SKM-1 treated with dmso at 0.1 percent for 144 hours (cell line): ENCODE measurements at regions not wholly inside any gene's neighbourhood (a gene's known extent, or its start where the extent isn't known, plus 50 kb on each side); places are given as distances from the start of the nearest gene placed in this dataset.

Experiments used
- DNase-seq: peaks from one replicate; lab custom pipeline; 2025; ENCODE audit not compliant: unreplicated experiment; lab: John Stamatoyannopoulos, UW

DNA sequence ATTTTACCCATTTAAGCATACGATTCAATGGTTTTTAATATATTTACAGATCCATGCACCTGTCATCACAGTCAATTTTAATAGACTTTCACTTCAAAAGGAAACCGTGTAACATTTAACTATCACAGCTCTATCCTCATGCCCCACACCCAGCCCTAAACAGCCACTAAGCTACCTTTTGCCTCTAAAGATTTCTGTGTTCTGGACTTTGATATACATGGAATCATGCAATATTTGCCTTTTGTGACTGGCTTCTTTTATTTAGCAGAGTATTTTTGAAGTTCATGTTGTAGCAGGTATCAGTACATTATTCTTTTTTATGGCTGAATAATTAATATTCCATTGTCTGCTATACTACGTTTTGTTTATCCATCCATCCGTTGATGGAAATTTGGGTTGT lies 50.3 kb upstream of the STX16 start:
- DNase-seq = no peak

DNA sequence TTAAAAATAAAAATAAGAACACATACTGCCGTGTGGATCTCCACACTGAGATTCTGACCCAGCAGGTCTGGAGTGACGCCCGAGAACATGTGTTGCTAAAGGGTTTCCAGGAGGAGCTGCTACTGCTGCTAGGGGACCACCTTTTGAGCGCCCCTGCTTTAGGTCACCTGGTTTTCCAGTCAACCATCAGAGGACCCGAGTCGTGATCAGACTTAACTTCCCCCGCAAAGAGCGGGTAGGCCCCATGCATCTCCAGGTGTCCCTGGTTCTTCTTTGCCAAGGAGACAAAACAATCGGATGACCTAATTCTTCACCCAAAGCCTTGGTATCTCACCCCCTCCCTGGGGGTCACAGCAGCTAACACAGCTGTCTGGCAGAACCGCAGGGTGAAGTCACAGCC lies 51.1 kb upstream of the STX16 start:
- no peak for DNase-seq

DNA sequence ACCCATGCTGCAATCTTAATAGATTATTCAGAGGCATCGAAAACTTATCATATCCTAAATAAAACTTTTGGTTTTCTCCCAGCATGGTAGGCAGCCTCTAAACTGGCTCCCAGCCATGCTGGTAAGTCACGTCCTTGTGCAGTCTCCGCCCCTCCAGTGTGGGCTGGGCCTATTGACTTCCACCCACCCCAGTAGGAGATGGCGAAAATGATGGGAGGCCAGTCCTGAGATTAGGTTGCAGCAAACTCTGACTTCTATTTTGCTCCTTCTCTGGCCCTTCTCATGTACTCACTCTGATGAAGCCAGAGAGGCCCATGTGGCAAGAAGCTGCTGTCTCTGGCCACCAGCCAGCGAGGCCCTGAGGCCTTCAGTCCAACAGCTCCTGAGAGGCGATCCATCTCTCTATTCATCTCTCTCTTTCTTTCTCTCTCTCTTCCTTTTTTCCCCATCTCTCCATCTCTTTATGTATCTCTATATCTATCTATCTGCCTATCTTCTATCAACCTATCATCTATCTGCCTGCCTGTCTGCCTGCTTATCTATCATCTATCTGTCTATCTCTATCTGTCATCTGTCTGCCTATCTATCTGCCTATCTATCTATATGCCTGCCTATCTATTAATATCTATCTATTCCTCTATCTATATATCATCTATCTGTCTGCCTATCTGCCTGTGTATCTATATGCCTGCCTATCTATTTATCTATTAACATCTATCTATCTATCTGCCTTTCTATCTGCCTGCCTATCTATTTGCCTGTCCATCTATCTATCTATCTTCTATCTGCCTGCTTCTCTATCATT lies 52.7 kb upstream of the STX16 start:
- DNase-seq = no peak

DNA sequence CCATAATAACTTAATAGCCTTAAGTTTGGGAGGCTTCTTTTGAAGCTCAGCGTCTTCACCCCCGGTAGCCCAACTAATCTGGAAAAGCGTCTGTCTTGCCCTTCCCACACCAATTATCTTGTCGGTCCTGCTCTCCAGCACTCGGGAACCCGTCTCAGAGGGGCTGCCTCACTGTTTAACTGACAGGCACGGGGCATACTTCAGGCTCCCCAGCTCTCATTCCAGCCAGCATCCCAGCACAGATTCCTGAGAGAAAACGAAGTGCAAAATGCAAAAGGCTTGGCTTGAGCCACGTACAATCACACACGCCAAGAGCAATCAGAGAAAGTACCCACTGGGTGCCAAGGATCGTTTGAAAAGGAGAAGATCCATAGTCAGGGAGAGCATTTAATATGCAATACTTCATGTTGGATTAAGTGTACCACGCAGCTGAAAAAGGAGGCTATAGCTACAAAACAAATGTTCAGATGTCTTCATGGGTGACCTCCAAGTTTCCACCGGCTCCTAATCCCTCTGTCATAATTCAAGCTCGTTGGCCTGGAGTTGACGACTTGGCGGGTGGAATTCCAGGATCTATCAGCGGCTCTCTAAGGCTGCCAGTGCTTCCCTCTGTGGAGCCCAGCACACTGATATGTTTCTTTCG lies 53.7 kb upstream of the STX16 start:
- DNase-seq = no peak

DNA sequence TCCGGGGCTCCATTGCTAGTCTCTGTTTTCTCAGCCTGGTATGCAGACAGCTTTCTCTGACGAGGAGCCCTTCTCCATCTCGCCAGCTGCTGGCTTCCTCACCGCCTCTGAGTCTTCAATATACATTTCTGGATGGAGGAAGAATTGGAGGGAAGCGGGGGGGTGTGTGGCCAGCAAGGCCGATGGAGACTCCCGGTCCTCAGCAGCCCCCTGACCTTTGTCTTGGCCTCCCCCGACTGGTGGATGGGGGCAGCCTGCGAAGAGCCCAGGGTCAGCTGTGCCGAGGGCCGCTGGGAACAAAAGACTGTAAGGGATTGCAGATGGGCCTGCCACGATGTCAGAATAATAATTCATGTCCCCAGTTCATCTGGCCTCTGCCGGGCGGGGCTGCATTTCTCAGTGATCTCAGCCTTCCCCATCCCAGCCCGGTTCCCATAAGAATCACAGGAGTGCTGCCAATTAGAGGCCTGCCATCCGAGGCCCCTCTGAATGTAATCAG lies 54.3 kb upstream of the STX16 start:
- DNase-seq = no peak

DNA sequence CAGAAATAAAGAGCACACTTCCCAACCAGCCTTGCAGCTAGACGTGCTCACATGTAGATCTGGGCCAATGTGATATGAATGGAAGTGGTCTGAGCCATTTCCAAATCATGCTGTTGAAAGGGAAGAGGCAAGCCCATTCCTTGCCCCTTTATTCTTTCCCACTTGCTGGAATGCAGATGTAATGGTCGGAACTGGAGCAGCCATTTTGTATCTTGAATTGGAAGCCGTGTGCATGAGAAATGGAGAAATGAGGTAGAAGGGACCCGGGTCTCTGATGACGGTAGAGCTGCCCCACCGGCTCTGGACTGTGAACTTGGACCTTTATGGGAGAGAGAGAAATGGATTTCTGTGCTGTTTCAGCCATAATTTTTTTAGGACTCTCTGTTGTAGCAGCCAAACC lies 54.8 kb upstream of the STX16 start:
- no peak for DNase-seq

DNA sequence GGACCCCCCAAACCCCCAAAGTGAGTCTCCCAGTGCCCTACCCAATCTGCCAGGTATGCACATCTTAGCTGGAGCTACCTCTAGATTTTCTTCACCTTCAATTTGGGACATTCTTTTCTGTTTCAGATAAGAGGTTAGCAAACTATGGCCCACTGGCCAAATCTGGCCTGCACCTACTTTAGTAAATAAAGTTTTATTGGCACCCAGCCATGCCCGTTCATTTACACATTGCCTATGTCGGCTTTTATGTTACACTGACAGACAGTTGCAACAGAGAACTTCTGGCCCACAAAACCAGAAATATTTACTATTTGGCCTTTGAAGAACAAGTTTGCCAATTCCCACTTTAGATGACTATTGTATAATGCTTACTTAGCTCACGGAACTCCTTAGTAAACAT lies 55.9 kb upstream of the STX16 start:
- DNase-seq = no peak

DNA sequence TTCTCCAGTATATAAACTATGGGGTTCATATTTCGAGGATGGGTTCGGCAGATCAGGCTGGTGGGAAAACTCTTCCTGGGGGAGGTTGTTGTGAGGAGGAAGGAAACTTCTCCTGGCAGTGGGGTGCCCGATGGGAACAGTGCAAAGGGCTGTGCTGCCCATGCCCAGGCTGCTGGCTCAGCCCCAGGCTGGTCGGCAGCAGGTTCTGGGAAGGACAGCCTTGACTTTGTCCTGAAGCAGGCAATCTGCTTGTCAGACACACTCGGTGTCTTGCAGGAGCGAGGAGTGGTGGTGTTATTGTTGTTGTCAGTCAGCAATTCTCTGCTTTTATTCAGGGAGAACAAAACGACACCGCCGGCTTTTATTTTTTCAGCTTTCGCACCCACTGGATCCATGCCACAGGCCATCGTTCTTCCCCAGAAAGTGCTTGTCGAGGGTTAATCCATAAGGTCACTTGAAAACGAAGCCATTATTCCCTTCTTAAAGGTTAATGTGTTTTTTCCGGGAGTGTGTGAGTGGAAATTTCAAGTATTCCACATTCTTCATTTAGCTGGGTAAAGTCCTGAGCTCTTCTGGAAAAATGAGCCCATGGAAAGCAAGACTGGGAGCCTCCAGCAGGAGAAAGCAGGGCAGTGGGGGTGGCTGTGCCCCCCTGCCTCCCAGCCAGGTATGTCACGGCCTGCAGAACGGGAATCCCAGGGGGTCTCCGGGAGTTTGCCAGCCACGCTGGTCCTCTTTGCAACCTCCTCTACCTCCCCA lies 57.0 kb upstream of the STX16 start:
- DNase-seq = no peak

DNA sequence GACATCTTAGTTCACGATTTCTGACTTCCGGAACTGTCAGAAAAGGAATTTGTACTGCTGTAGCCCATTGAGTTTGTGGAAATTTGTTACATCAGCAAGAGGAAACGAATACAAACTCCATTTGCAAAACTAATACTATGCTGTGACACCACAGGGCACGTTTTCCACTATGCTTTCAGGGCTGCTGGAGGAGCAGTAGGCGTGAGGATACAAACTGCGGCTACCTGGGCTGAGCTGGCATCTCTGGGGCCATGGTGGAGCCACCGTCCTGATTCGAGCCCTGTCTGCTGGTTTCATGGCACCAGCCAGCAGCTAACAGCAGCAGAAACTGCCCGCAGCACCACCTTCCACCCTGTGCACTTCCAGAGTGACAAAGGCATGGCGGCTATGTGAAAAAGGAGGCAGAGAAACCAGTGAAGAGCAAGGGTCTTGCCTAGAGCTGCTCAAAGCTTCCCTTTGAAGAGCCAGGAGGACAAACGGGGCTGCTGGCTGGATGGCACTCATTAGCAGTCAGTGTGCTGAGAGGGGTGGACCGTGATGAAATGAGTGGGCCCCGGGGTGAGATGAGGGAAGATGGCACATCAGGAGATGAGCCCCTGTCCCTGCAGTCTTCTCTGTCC lies 58.9 kb upstream of the STX16 start:
- no peak for DNase-seq

DNA sequence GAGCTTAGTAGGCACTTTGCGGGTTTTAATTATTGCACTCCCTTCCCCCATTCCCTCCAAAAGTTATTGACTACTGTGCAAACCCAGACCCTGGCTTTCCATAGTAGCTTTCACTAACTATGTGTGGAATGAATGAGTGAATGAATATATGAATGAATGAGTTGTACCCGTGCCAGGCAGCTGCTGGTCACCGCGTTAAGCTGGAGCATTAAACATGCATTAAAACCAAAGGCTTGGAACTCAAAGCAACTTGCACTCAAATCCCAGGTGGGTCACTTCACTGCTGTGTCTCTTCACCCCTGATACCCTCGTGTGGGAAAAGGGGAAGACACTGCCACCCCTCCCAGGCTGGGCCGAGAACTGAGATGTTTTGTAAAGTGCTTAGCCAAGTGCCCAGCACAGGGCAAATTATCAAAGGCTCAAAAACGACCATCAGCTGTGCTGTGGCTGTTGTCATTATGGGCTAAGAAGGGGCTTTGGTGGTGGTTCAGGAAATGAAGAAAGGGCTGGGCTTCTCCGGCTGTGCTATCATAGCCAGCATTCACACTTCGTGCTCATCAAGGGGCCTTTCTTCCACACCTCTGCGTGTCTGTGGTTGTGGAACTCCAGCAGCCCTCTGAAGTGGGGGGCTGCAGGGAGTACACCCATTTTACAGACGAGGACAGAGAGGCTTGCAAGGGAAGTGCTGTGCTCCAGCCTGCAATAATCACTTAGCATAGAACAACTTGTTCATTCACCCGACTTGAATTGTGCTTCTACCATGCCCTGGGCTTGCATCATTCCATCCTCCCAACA lies 60.2 kb upstream of the STX16 start:
- DNase-seq = no peak

DNA sequence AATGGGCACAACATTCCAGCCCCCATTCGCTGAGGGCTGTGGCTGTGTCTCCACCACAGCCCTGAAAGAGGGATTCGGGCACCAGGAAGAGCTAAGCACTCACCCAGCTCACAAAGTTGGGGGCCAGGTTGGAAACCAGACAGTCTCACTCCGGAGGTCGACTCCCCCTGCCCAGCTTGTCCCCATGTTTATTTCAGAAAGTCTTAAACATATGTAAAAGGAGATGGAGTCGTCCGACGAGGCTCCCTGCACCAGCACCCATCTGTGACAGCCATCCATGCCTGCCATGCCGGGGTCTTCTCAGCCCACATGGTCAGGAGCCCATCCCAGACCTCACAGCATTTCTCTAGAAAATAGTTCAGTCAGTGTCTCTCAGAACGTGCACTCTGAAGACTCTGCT lies 63.6 kb upstream of the STX16 start:
- no peak for DNase-seq

DNA sequence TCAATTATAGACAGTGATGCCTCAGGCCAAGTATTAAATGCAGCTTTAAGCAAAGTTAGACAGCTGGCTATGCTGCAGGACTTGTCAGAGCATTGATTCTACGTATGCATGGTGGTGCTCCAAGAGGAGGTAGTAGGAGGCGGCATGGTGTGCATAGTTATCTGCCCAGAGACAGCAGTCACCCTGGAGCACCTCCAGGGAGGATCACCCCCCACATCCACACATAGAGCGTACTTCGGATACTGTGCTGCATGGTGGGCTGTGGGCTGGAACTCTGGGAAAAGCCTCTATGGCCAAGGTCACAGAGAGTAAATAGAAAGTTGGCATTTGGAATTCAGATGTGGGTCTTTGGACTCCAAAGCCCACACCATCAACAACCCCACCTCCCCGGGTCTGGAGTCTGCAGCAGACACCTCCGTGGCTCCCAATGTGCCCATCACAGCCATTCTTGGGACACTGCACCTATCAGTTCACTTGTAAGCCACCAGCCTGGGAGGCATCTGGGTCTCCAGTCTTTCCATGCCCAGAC lies 64.5 kb upstream of the STX16 start:
- no peak for DNase-seq

DNA sequence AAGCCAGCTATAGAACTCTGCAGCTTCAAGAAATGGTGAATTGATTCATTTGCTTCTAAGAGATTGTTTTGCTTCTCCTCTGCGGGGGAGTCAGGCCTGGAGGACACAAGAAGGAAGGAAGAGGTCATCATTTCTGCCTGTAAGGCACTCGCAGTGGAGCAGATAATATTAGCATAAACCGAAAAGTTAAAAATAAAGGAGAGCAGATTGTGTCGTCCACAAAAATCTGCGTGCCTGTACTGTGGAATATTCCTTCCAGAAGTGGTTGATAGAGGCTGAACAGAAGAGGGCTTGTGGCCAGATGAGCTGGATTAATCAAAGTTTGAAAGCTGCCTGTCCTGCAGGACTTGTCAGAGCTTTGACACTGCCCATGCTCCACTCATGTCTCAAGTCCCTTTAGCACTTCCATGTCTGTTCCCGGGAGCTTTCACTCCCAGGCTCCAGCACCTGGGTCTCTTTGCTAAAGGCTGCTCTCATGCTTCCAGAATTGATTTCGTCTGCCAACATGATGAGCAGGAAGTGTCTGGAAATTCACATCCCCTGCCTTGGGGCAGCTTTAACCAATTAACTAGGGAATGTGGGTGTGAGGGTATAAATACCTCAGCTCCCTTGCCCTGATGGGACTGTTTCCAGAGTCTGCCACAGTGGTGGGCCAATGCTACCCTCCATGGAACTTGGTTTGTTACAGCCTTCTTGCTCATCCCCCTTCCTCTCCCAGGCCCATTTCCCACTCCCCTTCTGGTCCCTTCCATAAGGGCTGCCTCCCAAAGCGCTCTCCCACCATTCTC lies 65.1 kb upstream of the STX16 start:
- DNase-seq = no peak

DNA sequence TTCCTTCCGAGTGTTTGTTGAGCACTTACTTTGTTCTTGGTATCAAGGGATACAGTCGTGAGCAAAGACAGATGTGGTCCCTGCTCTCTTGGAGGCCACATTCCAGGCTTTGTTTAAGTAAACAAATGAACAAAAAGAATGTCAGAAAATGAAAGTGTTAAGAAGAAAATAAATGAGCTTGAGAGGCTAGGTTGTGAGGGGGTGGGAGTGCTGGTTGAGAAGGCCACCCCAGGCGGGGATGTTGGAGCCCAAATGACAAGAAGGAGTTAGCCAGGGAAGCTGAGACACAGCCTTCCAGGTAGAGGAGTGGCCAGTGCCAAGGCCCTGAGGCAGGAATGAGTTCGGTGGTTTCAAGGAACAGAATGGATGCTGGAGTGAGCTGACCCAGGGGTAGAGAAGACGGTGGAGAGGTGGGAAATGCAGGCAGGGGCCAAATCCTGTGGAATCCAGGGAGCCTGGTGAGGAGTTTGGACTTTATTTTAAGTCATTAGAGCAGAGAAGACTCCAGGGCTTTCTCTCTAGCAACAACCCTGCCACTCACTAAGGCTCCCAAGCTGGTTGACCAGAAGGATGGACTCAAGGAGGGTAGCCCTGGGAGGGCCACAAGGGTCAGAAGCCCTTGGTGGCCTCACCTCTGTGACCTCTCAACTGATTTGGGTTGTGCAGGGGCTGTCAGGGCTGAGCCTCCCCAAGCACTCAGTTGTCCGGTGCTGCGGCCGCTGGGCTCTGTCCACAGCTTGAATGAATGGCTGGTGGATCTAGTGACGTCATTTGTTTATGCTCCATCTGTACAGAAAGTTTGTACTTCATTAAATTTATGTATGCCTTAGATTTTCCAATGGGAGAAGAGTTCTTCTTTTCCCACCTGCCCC lies 66.0 kb upstream of the STX16 start:
- DNase-seq = no peak

DNA sequence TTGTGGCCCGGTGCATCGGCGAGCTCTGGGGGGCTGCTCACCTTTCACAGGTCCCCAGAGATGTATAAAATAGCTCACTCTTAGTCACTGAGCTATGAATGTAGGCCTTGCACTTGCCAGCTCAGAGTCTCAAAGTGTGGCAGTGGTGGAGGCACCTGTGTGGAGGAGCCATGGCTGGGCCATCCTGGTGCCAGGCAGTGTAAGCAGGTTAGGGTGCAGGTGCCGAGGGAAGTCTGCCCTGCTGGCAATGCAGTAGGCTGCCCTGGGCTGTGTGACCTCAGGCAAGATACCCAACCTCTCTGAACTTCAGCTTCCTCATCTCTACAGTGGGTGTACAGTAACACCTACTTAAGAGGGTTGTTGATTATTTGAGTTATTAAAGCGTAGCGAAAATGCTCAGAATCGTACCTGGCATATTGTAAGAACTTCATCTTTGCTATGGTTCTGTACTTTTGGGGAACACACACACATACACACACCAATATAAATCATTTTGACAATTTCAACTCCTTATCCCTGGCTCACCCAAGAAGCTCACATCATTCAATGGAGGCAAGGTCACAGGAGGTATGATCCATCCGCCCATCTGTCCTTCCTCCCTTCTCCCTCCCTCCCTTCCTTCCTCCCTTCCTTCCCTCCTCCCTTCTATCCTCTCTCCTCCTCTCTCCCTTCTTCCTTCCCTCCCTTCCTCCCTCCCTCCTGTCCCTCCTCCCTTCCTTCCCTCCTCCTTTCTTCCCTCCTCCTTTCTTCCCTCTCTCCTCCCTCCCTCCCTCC lies 66.8 kb upstream of the STX16 start:
- DNase-seq = no peak

DNA sequence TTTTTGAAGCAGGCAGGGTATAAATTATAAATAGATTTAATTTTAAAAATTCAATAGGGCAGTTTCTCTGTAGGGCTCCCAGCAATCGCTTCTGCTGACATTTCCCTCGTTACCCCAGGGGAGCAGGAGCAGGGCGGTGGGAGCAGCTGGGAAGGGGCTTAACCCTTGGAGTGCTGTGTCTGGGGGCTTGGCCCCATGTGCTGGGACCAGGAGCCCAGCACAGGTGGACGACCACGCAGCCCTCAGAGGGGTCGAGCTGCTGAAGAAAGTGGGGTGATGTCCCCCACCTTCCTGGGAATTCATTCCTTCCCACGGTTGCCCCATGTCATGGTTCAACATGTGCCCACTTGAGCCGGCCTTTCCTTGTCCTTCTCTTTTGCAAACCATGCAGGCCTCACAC lies 67.5 kb upstream of the STX16 start:
- DNase-seq = no peak

DNA sequence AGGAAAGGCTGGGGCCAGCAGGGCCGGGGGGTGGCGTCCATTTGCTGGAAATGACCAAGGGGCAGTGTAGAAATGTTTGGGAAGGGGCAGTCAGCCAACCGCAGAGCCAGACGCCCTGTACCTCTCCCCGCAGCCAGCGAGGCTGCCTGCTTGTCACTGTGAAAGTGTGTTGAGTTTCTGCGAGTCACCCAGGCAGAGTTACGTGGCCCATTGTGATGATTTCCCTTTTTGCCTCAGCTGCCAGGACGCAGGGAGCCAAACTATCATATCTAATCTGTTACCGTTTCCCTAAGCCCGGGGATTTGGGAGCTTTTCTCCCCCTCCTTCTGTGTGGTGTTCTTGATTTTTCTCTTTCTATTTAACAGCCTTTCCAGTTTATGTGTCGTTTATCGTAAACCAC lies 67.9 kb upstream of the STX16 start:
- DNase-seq = no peak

DNA sequence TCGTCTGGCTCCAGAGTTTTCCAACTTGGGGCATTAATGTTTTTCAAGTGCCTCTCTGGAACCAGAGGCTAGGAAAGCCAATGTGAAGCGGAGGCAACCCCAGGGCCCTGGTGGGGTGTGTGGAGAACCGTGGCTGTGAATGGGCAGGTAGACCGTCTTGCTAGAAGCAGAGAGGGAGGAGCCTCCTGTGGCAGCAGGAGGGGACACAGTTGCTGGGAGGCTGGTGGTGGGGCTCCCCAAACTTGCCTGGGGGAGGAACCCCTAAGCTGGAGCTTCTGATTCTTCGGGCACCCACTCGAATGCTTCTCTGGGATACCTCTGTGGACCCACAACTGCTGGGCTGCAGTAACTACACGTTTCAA lies 65.3 kb upstream of the APCDD1L start:
- no peak for DNase-seq
